Activated naive CD8-positive, alpha-beta T cell treated with anti-CD3 and anti-CD28 coated beads for 36 hours (primary cell): ENCODE measurements at regions not wholly inside any gene's neighbourhood (a gene's known extent, or its start where the extent isn't known, plus 50 kb on each side); places are given as distances from the start of the nearest gene placed in this dataset.
"Not testable (repeated sequence)": the region's sequence is repeated elsewhere in the genome, so short reads cannot be mapped to it uniquely, and the experiment has no call there.

Experiments used
- DNase-seq: peaks from one replicate; pipeline ENCODE4 v3.0.0; 2021
- H3K27ac Mint-ChIP-seq: one replicate; pipeline ENCODE4 v1.8.0; 2022; ENCODE audit warnings: mild to moderate bottlenecking, moderate library complexity, mixed read lengths
- H3K27me3 Mint-ChIP-seq: one replicate; pipeline ENCODE4 v1.8.0; 2022; ENCODE audit warnings: mild to moderate bottlenecking, mixed read lengths
- H3K36me3 Mint-ChIP-seq: one replicate; pipeline ENCODE4 v1.8.0; 2021; ENCODE audit warnings: mild to moderate bottlenecking, mixed read lengths
- H3K4me1 Mint-ChIP-seq: one replicate; pipeline ENCODE4 v1.8.0; 2021; ENCODE audit warnings: mixed read lengths
- H3K4me3 Mint-ChIP-seq: one replicate; pipeline ENCODE4 v1.8.0; 2022; ENCODE audit warnings: mild to moderate bottlenecking, moderate library complexity, mixed read lengths
- H3K9me3 Mint-ChIP-seq: one replicate; pipeline ENCODE4 v1.8.0; 2022; ENCODE audit warnings: mixed read lengths

GRCh38 chr1:221521686-221522085, 220.2 kb downstream of the DUSP10 start:
- peaks cover 4% of the 10 kb centered on the region for H3K27me3 Mint-ChIP-seq
- no peaks in the 10 kb centered on the region for H3K9me3 Mint-ChIP-seq
- no peak overlapping the region for H3K4me3 Mint-ChIP-seq
- peaks cover 3% of the 10 kb centered on the region for H3K4me1 Mint-ChIP-seq
- no peak overlapping the region for H3K27ac Mint-ChIP-seq
- DNase-seq = no peak
- H3K36me3 Mint-ChIP-seq = no peaks in the 10 kb centered on the region

- peaks cover 4% of the 10 kb centered on the region for H3K27me3 Mint-ChIP-seq
- H3K4me1 Mint-ChIP-seq = peaks cover 3% of the 10 kb centered on the region
- DNase-seq = no peak
These were observed 219.4 kb downstream of the DUSP10 start for GRCh38 chr1:221522529-221522940.

GRCh38 chr1:221525749-221526148, 216.1 kb downstream of the DUSP10 start:
- no peaks in the 10 kb centered on the region for H3K36me3 Mint-ChIP-seq
- no peak overlapping the region for H3K27ac Mint-ChIP-seq
- H3K4me1 Mint-ChIP-seq = peaks cover 3% of the 10 kb centered on the region
- H3K9me3 Mint-ChIP-seq = no peaks in the 10 kb centered on the region
- H3K27me3 Mint-ChIP-seq = peaks cover 13% of the 10 kb centered on the region
- no peak for DNase-seq
- H3K4me3 Mint-ChIP-seq = no peak overlapping the region

More at GRCh38 chr1:221522529-221522940, 219.4 kb downstream of the DUSP10 start:
- Mint-ChIP-seq H3K27ac (no peak overlapping the region), H3K9me3 (no peaks in the 10 kb centered on the region), H3K36me3 (no peaks in the 10 kb centered on the region), H3K4me3 (no peak overlapping the region)

GRCh38 chr1:221527302-221527701, 214.6 kb downstream of the DUSP10 start:
- Mint-ChIP-seq H3K36me3 (no peaks in the 10 kb centered on the region), H3K9me3 (no peaks in the 10 kb centered on the region), H3K27me3 (peaks cover 26% of the 10 kb centered on the region), H3K27ac (no peak overlapping the region), H3K4me1 (no peaks in the 10 kb centered on the region), H3K4me3 (no peak overlapping the region)
- DNase-seq = no peak

GRCh38 chr1:221527886-221528624, 213.8 kb downstream of the DUSP10 start:
- no peaks in the 10 kb centered on the region for H3K9me3 Mint-ChIP-seq
- DNase-seq = no peak
- H3K27me3 Mint-ChIP-seq = peaks cover 29% of the 10 kb centered on the region
- no peak overlapping the region for H3K4me3 Mint-ChIP-seq
- no peaks in the 10 kb centered on the region for H3K36me3 Mint-ChIP-seq
- no peak overlapping the region for H3K27ac Mint-ChIP-seq
- no peaks in the 10 kb centered on the region for H3K4me1 Mint-ChIP-seq

GRCh38 chr1:221530159-221530558, 211.7 kb downstream of the DUSP10 start:
- not testable (repeated sequence) for DNase-seq, H3K4me1 Mint-ChIP-seq, H3K27ac Mint-ChIP-seq, H3K9me3 Mint-ChIP-seq, H3K4me3 Mint-ChIP-seq, H3K36me3 Mint-ChIP-seq
- peaks cover 29% of the 10 kb centered on the region for H3K27me3 Mint-ChIP-seq

GRCh38 chr1:221530791-221531190, 211.1 kb downstream of the DUSP10 start:
- H3K4me3 Mint-ChIP-seq = no peak overlapping the region
- no peaks in the 10 kb centered on the region for H3K4me1 Mint-ChIP-seq
- no peaks in the 10 kb centered on the region for H3K36me3 Mint-ChIP-seq
- no peaks in the 10 kb centered on the region for H3K9me3 Mint-ChIP-seq
- H3K27me3 Mint-ChIP-seq = peaks cover 29% of the 10 kb centered on the region
- H3K27ac Mint-ChIP-seq = no peak overlapping the region
- DNase-seq = no peak

GRCh38 chr1:221532071-221532773, 209.7 kb downstream of the DUSP10 start:
- Mint-ChIP-seq H3K4me1 (no peaks in the 10 kb centered on the region), H3K36me3 (no peaks in the 10 kb centered on the region), H3K27ac (no peak overlapping the region), H3K4me3 (no peak overlapping the region), H3K9me3 (no peaks in the 10 kb centered on the region), H3K27me3 (peaks cover 29% of the 10 kb centered on the region)
- no peak for DNase-seq

GRCh38 chr1:221541296-221541695, 200.6 kb downstream of the DUSP10 start:
- H3K4me3 Mint-ChIP-seq = no peak overlapping the region
- peaks cover 29% of the 10 kb centered on the region for H3K27me3 Mint-ChIP-seq
- no peaks in the 10 kb centered on the region for H3K4me1 Mint-ChIP-seq
- no peaks in the 10 kb centered on the region for H3K9me3 Mint-ChIP-seq
- H3K27ac Mint-ChIP-seq = no peak overlapping the region
- H3K36me3 Mint-ChIP-seq = no peaks in the 10 kb centered on the region
- DNase-seq = no peak

- no peak for DNase-seq
- H3K4me1 Mint-ChIP-seq = no peaks in the 10 kb centered on the region
- H3K27ac Mint-ChIP-seq = no peak overlapping the region
- H3K36me3 Mint-ChIP-seq = no peaks in the 10 kb centered on the region
- H3K27me3 Mint-ChIP-seq = peaks cover 15% of the 10 kb centered on the region
- H3K9me3 Mint-ChIP-seq = no peaks in the 10 kb centered on the region
- no peak overlapping the region for H3K4me3 Mint-ChIP-seq
These were observed 198.3 kb downstream of the DUSP10 start for GRCh38 chr1:221543529-221544120.

GRCh38 chr1:221548942-221549341, 192.9 kb downstream of the DUSP10 start:
- Mint-ChIP-seq H3K27me3 (no peaks in the 10 kb centered on the region), H3K36me3 (no peaks in the 10 kb centered on the region), H3K4me1 (no peaks in the 10 kb centered on the region), H3K27ac (no peak overlapping the region), H3K4me3 (no peak overlapping the region), H3K9me3 (no peaks in the 10 kb centered on the region)
- no peak for DNase-seq

- Mint-ChIP-seq H3K27ac (no peak overlapping the region), H3K36me3 (no peaks in the 10 kb centered on the region), H3K4me3 (no peak overlapping the region), H3K9me3 (no peaks in the 10 kb centered on the region), H3K27me3 (no peaks in the 10 kb centered on the region), H3K4me1 (no peaks in the 10 kb centered on the region)
- no peak for DNase-seq
These were observed 192.1 kb downstream of the DUSP10 start for GRCh38 chr1:221549815-221550214.

- not testable (repeated sequence) for H3K27me3 Mint-ChIP-seq, H3K9me3 Mint-ChIP-seq, H3K36me3 Mint-ChIP-seq, H3K27ac Mint-ChIP-seq, H3K4me1 Mint-ChIP-seq, H3K4me3 Mint-ChIP-seq, DNase-seq
These were observed 189.1 kb downstream of the DUSP10 start for GRCh38 chr1:221552792-221553191.

GRCh38 chr1:221555689-221556433, 186.0 kb downstream of the DUSP10 start:
- H3K9me3 Mint-ChIP-seq = no peaks in the 10 kb centered on the region
- no peak for DNase-seq
- no peaks in the 10 kb centered on the region for H3K36me3 Mint-ChIP-seq
- no peaks in the 10 kb centered on the region for H3K27me3 Mint-ChIP-seq
- H3K4me1 Mint-ChIP-seq = no peaks in the 10 kb centered on the region
- H3K27ac Mint-ChIP-seq = no peak overlapping the region
- H3K4me3 Mint-ChIP-seq = no peak overlapping the region

- no peaks in the 10 kb centered on the region for H3K27me3 Mint-ChIP-seq
- H3K4me3 Mint-ChIP-seq = no peak overlapping the region
- H3K4me1 Mint-ChIP-seq = no peaks in the 10 kb centered on the region
- H3K36me3 Mint-ChIP-seq = no peaks in the 10 kb centered on the region
- H3K9me3 Mint-ChIP-seq = no peaks in the 10 kb centered on the region
- H3K27ac Mint-ChIP-seq = no peak overlapping the region
- no peak for DNase-seq
These were observed 185.5 kb downstream of the DUSP10 start for GRCh38 chr1:221556435-221556834.
